K562 (cell line): ENCODE measurements at regions not wholly inside any gene's neighbourhood (a gene's known extent, or its start where the extent isn't known, plus 50 kb on each side); places are given as distances from the start of the nearest gene placed in this dataset.

Source experiments
- ATAC-seq: fragments of 200-7000 bp; cut with Tn5 transposase; 3 replicates; pipeline ENCODE4 v1.9.1; 2020; ENCODE audit warnings: moderate library complexity
- BruUV-seq: library from RNA; stranded (reverse); fragments of 400-500 nt; replicated peaks from 2 replicates; lab custom pipeline; 2021; lab: Mats Ljungman, UMichigan
- CTCF ChIA-PET: fragments of 300-600 bp; formaldehyde crosslinking; extraction: SDS; loops from one replicate; lab custom pipeline; 2021; ENCODE audit warnings: low intra/inter-chr PET ratio; lab: Yijun Ruan, JAX
- POLR2A ChIA-PET: fragments of 300-600, 350-650 bp; sonication (Branson Sonifier 250); formaldehyde crosslinking; extraction: SDS; loops from one replicate; lab custom pipeline; 2021; ENCODE audit warnings: antibody characterized with exemption, inconsistent platforms; lab: Yijun Ruan, JAX
- DNase-seq, 4 experiments: peaks; one replicate each; pipeline versions ENCODE4 v3.0.0 to v3.0.0-alpha.2; 2011 to 2018; ENCODE audit warnings: low spot score in 3 of 4, mixed read lengths in 3 of 4; ENCODE audit errors: extremely low read depth in 1 of 4
- FAIRE-seq: peaks from 2 replicates; lab custom pipeline; 2011; peaks lifted over from hg19 to GRCh38; lab: Jason Lieb, UNC
- H2AFZ ChIP-seq: 2 replicates; pipeline ENCODE4 v1.6.0; 2011; ENCODE audit warnings: low read depth, low read length, control low read depth, inconsistent platforms
- H3K27ac ChIP-seq: fragments of 200-600 bp; 3 replicates; pipeline ENCODE4 v1.8.0; 2011; ENCODE audit warnings: low read depth, mild to moderate bottlenecking, control low read depth, inconsistent platforms, low read length, moderate library complexity, mixed read lengths; ENCODE audit errors: extremely low read depth
- H3K27me3 ChIP-seq, 2 experiments: fragments of 300-600 bp in 1 of 2; 2 replicates in 1 of 2; 3 replicates in 1 of 2; pipeline versions ENCODE4 v1.6.0 to v1.8.0; 2011; ENCODE audit warnings: inconsistent platforms in 2 of 2, low read length in 2 of 2, mild to moderate bottlenecking in 1 of 2, mixed read lengths in 1 of 2, moderate library complexity in 1 of 2; ENCODE audit not compliant: control insufficient read depth in 2 of 2, insufficient read depth in 2 of 2
- H3K36me3 ChIP-seq: fragments of 300-600 bp; 3 replicates; pipeline ENCODE4 v1.8.0; 2011; ENCODE audit warnings: mild to moderate bottlenecking, low read length, inconsistent platforms; ENCODE audit not compliant: control insufficient read depth, insufficient read depth
- H3K4me1 ChIP-seq, 2 experiments: fragments of 200-600 bp in 1 of 2; replicated peaks in 1 of 2; 2 replicates in 1 of 2; 3 replicates in 1 of 2; pipeline versions ENCODE4 v1.5.1 to v1.8.0; 2011; ENCODE audit warnings: inconsistent platforms in 2 of 2, low read length in 2 of 2, mild to moderate bottlenecking in 1 of 2, mixed read lengths in 1 of 2, moderate library complexity in 1 of 2; ENCODE audit not compliant: control insufficient read depth in 2 of 2, insufficient read depth in 2 of 2
- H3K4me2 ChIP-seq: 2 replicates; pipeline ENCODE4 v1.6.1; 2011; ENCODE audit warnings: low read length, control low read depth, inconsistent platforms, mixed read lengths; ENCODE audit not compliant: insufficient read depth
- H3K4me3 ChIP-seq: fragments of 200-600 bp; sonication (generic), shearing (Covaris generic); 2 replicates; pipeline ENCODE4 v1.5.1; 2016; ENCODE audit warnings: control low read depth, inconsistent platforms
- H3K79me2 ChIP-seq: fragments of 200-600 bp; 3 replicates; pipeline ENCODE4 v1.8.0; 2011; ENCODE audit warnings: low read length, inconsistent platforms; ENCODE audit not compliant: control insufficient read depth, insufficient read depth
- H3K9ac ChIP-seq, 2 experiments: 2 replicates each; pipeline versions ENCODE4 v1.6.0 to v1.6.1; 2011; ENCODE audit warnings: low read depth in 2 of 2, low read length in 2 of 2, control low read depth in 1 of 2, inconsistent platforms in 1 of 2, mild to moderate bottlenecking in 1 of 2, mixed read lengths in 1 of 2; ENCODE audit not compliant: insufficient read depth in 1 of 2
- H3K9me1 ChIP-seq: one replicate; pipeline ENCODE4 v1.6.0; 2011; ENCODE audit warnings: inconsistent platforms, mild to moderate bottlenecking, low read length, moderate library complexity; ENCODE audit not compliant: control insufficient read depth, insufficient read depth
- H3K9me3 ChIP-seq: replicated peaks from 2 replicates; pipeline ENCODE4 v1.5.1; 2011; ENCODE audit warnings: low read depth, low read length, inconsistent platforms; ENCODE audit not compliant: control insufficient read depth, insufficient read depth
- H4K20me1 ChIP-seq: replicated peaks from 2 replicates; pipeline ENCODE4 v1.6.1; 2011; ENCODE audit warnings: low read length, inconsistent platforms, mixed read lengths; ENCODE audit not compliant: control insufficient read depth, insufficient read depth
- CBFB ChIP-seq: sonication (generic); formaldehyde crosslinking; IDR thresholded peaks from 2 replicates; pipeline ENCODE4 v1.4.0; 2020; ENCODE audit warnings: mild to moderate bottlenecking, missing genetic modification reagents
- ELF1 ChIP-seq: fragments of 200-800 bp; sonication (Bioruptor generic); IDR thresholded peaks from 2 replicates; pipeline ENCODE4 v1.6.1; 2016; ENCODE audit warnings: missing genetic modification characterization, missing compliant biosample characterization
- HDAC1 ChIP-seq, 2 experiments: fragments of 450-650 bp; IDR thresholded peaks; 2 replicates each; pipeline ENCODE4 v1.6.1; 2016 to 2017; ENCODE audit warnings: inconsistent platforms in 1 of 2, mild to moderate bottlenecking in 1 of 2, moderate library complexity in 1 of 2
- HMG20A ChIP-seq: fragments of 450-650 bp; formaldehyde crosslinking; conservative IDR thresholded peaks from 2 replicates; pipeline ENCODE4 v1.4.0; 2020; ENCODE audit warnings: mild to moderate bottlenecking, mixed read lengths
- HSF4 ChIP-seq: fragments of 250-450 bp; sonication (Bioruptor Pico); IDR thresholded peaks from 2 replicates; pipeline ENCODE4 v2.1.2; 2022; ENCODE audit warnings: mild to moderate bottlenecking, moderate library complexity, borderline replicate concordance
- MXD1 ChIP-seq: fragments of 250-450 bp; sonication (Bioruptor Pico); IDR thresholded peaks from 2 replicates; pipeline ENCODE4 v1.8.0; 2021; ENCODE audit warnings: borderline replicate concordance, mild to moderate bottlenecking, moderate library complexity; ENCODE audit not compliant: poor library complexity, severe bottlenecking
- NFIX ChIP-seq: fragments of 250-450 bp; sonication (Bioruptor Pico); IDR thresholded peaks from 2 replicates; pipeline ENCODE4 v1.4.0; 2020; ENCODE audit warnings: low read depth, mild to moderate bottlenecking, moderate library complexity
- NFYB ChIP-seq: IDR thresholded peaks from 2 replicates; pipeline ENCODE4 v1.6.1; 2011; ENCODE audit warnings: mild to moderate bottlenecking, moderate library complexity; ENCODE audit not compliant: insufficient read length; ENCODE audit errors: extremely low read depth
- SETDB1 ChIP-seq: IDR thresholded peaks from one replicate; pipeline ENCODE4 v1.6.1; 2012; ENCODE audit warnings: low read length, control low read depth, inconsistent platforms
- SMAD4 ChIP-seq: fragments of 250-450 bp; sonication (Bioruptor Pico); conservative IDR thresholded peaks from 2 replicates; pipeline ENCODE4 v1.8.0; 2021; ENCODE audit warnings: inconsistent platforms, mild to moderate bottlenecking, moderate library complexity
- SMARCC2 ChIP-seq: fragments of 450-650 bp; IDR thresholded peaks from 2 replicates; pipeline ENCODE4 v1.6.1; 2017; ENCODE audit warnings: antibody characterized with exemption, moderate library complexity, mild to moderate bottlenecking, low read depth
- ZNF140 ChIP-seq: fragments of 250-450 bp; sonication (Bioruptor Pico); IDR thresholded peaks from 2 replicates; pipeline ENCODE4 v1.8.0; 2021; ENCODE audit warnings: moderate library complexity, mild to moderate bottlenecking, inconsistent platforms
- ZNF41 ChIP-seq: fragments of 250-450 bp; sonication (Bioruptor Pico); conservative IDR thresholded peaks from 2 replicates; pipeline ENCODE4 v1.4.0; 2020; ENCODE audit warnings: mild to moderate bottlenecking
- ZNF436 ChIP-seq: fragments of 250-450, 450-650 bp; sonication (Bioruptor Pico); formaldehyde crosslinking; IDR thresholded peaks from 2 replicates; pipeline ENCODE4 v1.7.0; 2020; ENCODE audit warnings: mild to moderate bottlenecking
- WGBS: fragments of 100-300 bp; shearing (Covaris generic); methylation state at CpG from one replicate; pipeline ENCODE4 v1.1.6; 2016; ENCODE audit warnings: low coverage, mixed read lengths; ENCODE audit not compliant: insufficient coverage; ENCODE audit errors: missing lambda C conversion rate; 5-methylcytosine and 5-hydroxymethylcytosine counted together
- in situ Hi-C: fragments of 300-500 bp; cut with MboI; formaldehyde crosslinking; loops from 4 replicates; pipeline ENCODE4 v1.15.0; 2018; ENCODE audit warnings: inconsistent platforms, mixed read lengths
- intact Hi-C: fragments of 100-400 bp; cut with micrococcal nuclease; formaldehyde crosslinking; loops from 2 replicates; pipeline ENCODE4 v1.14.2; 2022
- TF ChIP-seq, protein P1 (sequence below): IDR thresholded peaks from 3 replicates; pipeline ENCODE4 v1.6.1; 2011; ENCODE audit warnings: borderline replicate concordance, mild to moderate bottlenecking; ENCODE audit not compliant: insufficient read length, insufficient read depth

DNA sequence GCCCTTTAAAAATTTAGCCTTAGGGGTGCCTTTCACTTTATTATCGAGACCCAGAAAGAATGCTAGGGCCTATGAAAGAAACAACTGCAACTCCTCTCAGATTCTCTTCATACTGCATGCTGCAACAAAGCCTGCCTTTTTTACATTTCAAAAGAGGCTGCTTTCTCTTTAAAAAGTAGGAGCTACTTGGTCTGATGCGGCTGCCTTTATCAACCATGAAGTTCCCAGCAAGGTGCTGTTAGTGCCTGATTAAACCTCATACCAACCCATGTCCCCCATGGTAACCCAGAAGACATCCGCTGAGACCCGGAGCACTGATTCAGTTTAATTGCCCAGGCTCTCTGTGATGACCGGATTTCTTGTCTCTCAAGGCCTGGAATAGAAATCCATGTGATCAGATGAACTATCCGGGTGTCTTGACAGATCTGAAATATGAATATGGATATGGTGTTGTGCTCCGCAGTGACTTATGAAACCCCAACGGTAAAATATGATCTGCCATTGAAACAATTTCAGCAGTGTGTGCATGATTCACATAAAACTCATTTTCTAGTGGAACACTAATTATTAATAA, 368.3 kb downstream of the ZNF521 start (continued):
- TF ChIP-seq ZNF41 (CRISPR knock-in tag) (no peak), ZNF140 (CRISPR knock-in tag) (no peak), SMARCC2 (no peak), NFYB (no peak), HMG20A (no peak)
- TF ChIP-seq, protein P1, sequence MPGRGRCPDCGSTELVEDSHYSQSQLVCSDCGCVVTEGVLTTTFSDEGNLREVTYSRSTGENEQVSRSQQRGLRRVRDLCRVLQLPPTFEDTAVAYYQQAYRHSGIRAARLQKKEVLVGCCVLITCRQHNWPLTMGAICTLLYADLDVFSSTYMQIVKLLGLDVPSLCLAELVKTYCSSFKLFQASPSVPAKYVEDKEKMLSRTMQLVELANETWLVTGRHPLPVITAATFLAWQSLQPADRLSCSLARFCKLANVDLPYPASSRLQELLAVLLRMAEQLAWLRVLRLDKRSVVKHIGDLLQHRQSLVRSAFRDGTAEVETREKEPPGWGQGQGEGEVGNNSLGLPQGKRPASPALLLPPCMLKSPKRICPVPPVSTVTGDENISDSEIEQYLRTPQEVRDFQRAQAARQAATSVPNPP, result no peak

DNA sequence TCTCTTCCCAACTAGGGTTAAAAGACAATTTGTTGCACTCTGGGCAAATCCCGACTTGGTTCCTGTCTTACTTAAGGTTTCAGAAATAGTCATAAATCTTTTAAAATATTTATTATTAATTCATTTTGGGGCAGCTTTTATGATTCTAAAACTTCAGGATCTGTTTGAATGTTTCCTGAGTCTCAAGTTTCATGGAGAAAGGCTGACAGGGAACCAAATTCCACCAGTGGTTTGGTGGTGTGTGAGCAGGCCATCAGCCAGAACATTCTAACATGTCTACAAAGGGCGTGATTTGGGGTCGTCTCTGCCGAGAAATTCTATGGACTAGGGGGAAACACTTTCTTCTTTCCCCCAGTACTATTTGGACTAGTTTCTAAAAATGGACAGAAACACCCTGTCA, 366.4 kb downstream of the ZNF521 start:
- H3K27me3 ChIP-seq, result no peaks in the 10 kb centered on the region
- TF ChIP-seq HSF4 (CRISPR knock-in tag), result no peak
- no peak for TF ChIP-seq SMAD4 (CRISPR knock-in tag)
- TF ChIP-seq ZNF436 (CRISPR knock-in tag), result no peak
- no peak for TF ChIP-seq NFIX (CRISPR knock-in tag)
- TF ChIP-seq CBFB (CRISPR knock-in tag), result no peak
- no peak for TF ChIP-seq SETDB1
- no peak for TF ChIP-seq ELF1 (tag)
- no peak for TF ChIP-seq MXD1
- TF ChIP-seq HDAC1 (IDR thresholded peaks at IDR 0.05), result no peak
- DNase-seq, result no peak
- no peaks in the 10 kb centered on the region for H3K79me2 ChIP-seq
- H4K20me1 ChIP-seq, result no peaks in the 10 kb centered on the region
- POLR2A ChIA-PET, result no interaction called here
- no peak for FAIRE-seq
- CTCF ChIA-PET, result no interaction called here
- H3K4me3 ChIP-seq, result no peak overlapping the region
- no peak overlapping the region for H2AFZ ChIP-seq
- no peaks in the 10 kb centered on the region for H3K4me1 ChIP-seq
- no peak for ATAC-seq
- H3K27ac ChIP-seq, result no peak overlapping the region
- H3K9ac ChIP-seq, result no peak overlapping the region
- H3K9me3 ChIP-seq, result no peaks in the 10 kb centered on the region; the same call in 1 of the 2 replicates
- intact Hi-C loops, result no loop called here
- in situ Hi-C loops, result no loop called here
- no TSS peak for BruUV-seq
- no peaks in the 10 kb centered on the region for H3K36me3 ChIP-seq
- no peak overlapping the region for H3K4me2 ChIP-seq
- H3K9me1 ChIP-seq, result no peaks in the 10 kb centered on the region
- under 1% methylated on average over 4 of the region's 4 CpGs for WGBS
